ENCODE measurements at regions not wholly inside any gene's neighbourhood (a gene's known extent, or its start where the extent isn't known, plus 50 kb on each side); places are given as distances from the start of the nearest gene placed in this dataset.

DNA sequence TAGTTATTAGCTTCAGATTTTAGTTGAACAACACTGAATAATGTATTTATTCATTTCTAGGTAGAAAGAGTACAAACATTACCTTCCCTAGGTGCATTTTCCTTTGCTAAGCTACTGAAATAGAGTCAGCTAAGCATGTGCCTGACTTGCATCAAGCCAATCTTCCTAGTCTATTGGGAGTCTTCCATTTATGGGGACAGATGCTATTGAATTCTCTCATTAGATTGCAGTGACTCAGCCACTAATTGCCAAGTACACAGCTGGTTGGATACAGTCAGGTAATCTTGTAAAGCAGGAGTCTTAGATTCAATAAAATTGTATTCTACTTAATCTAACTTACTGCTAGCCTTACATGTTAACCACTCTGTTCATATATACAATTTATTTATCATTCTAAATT, 55.2 kb upstream of the RPS13 start:
- TF ChIP-seq, protein P1, sequence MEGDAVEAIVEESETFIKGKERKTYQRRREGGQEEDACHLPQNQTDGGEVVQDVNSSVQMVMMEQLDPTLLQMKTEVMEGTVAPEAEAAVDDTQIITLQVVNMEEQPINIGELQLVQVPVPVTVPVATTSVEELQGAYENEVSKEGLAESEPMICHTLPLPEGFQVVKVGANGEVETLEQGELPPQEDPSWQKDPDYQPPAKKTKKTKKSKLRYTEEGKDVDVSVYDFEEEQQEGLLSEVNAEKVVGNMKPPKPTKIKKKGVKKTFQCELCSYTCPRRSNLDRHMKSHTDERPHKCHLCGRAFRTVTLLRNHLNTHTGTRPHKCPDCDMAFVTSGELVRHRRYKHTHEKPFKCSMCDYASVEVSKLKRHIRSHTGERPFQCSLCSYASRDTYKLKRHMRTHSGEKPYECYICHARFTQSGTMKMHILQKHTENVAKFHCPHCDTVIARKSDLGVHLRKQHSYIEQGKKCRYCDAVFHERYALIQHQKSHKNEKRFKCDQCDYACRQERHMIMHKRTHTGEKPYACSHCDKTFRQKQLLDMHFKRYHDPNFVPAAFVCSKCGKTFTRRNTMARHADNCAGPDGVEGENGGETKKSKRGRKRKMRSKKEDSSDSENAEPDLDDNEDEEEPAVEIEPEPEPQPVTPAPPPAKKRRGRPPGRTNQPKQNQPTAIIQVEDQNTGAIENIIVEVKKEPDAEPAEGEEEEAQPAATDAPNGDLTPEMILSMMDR (IDR thresholded peaks at IDR 0.05; ENCODE audit: unreplicated experiment), result no peak
- no peak overlapping the region for H3K27ac Mint-ChIP-seq (ENCODE audit: unreplicated experiment)
- H3K9me3 Mint-ChIP-seq (ENCODE audit: low read depth, unreplicated experiment), result no peaks in the 10 kb centered on the region
- no peaks in the 10 kb centered on the region for H3K4me1 Mint-ChIP-seq (ENCODE audit: low read depth, unreplicated experiment)
- BruUV-seq (replicated peaks), result no TSS peak
- intact Hi-C loops (cut with micrococcal nuclease; ENCODE audit: unreplicated experiment), result no loop called here
- H3K4me3 Mint-ChIP-seq (ENCODE audit: low read depth, unreplicated experiment), result no peak overlapping the region
- H3K36me3 Mint-ChIP-seq (ENCODE audit: insufficient read depth, unreplicated experiment), result peaks cover 34% of the 10 kb centered on the region
- no peak for DNase-seq
- H3K27me3 Mint-ChIP-seq (ENCODE audit: unreplicated experiment), result no peaks in the 10 kb centered on the region
- CTCF ChIA-PET, result interaction anchor here (0.7 kb wide), 1 partner anchor 312 kb away, joined by 8 read pairs; no protein-coding TSS in a partner anchor

GRCh38 chr11:17129003-17129402, 51.5 kb upstream of the RPS13 start:
- CTCF ChIA-PET, result no interaction called here
- H3K4me1 Mint-ChIP-seq (ENCODE audit: low read depth, unreplicated experiment), result no peaks in the 10 kb centered on the region
- DNase-seq, result no peak
- H3K27me3 Mint-ChIP-seq (ENCODE audit: unreplicated experiment), result no peaks in the 10 kb centered on the region
- no peaks in the 10 kb centered on the region for H3K9me3 Mint-ChIP-seq (ENCODE audit: low read depth, unreplicated experiment)
- no peak overlapping the region for H3K4me3 Mint-ChIP-seq (ENCODE audit: low read depth, unreplicated experiment)
- peaks cover 19% of the 10 kb centered on the region for H3K36me3 Mint-ChIP-seq (ENCODE audit: insufficient read depth, unreplicated experiment)
- TF ChIP-seq, protein P1 (IDR thresholded peaks at IDR 0.05; ENCODE audit: unreplicated experiment), result no peak
- BruUV-seq (replicated peaks), result no TSS peak
- intact Hi-C loops (cut with micrococcal nuclease; ENCODE audit: unreplicated experiment), result no loop called here
- no peak overlapping the region for H3K27ac Mint-ChIP-seq (ENCODE audit: unreplicated experiment)
